ENCODE measurements at regions not wholly inside any gene's neighbourhood (a gene's known extent, or its start where the extent isn't known, plus 50 kb on each side); places are given as distances from the start of the nearest gene placed in this dataset.

- H3K79me2 ChIP-seq (ENCODE audit: control insufficient read depth, insufficient read depth, low read length) = no peaks in the 10 kb centered on the region
- POLR2A ChIA-PET = no interaction called here
- FAIRE-seq = no peak
- DNase-seq (ENCODE audit: low read depth, low spot score) = no peak
- RAD21 ChIA-PET (ENCODE audit: unreplicated experiment) = no interaction called here
- no TSS peak for BruUV-seq (replicated peaks)
- WGBS (ENCODE audit: insufficient coverage, insufficient replicate concordance, low lambda C conversion rate, missing lambda C conversion rate) = 61% methylated on average over 3 of the region's 3 CpGs
- no peaks in the 10 kb centered on the region for H3K4me1 ChIP-seq (ENCODE audit: control insufficient read depth, insufficient read depth, low read length)
- no peaks in the 10 kb centered on the region for H3K27me3 ChIP-seq (replicated peaks in 1 of 2; ENCODE audit: control insufficient read depth in 2 of 2, insufficient read depth in 2 of 2, low read length in 1 of 2)
- no peak overlapping the region for H2AFZ ChIP-seq (ENCODE audit: control insufficient read depth, low read depth, low read length)
- no peak overlapping the region for H3K27ac ChIP-seq (ENCODE audit: control insufficient read depth, insufficient read depth)
- H3K36me3 ChIP-seq (ENCODE audit: control insufficient read depth in 2 of 2, insufficient read depth in 2 of 2, low read length in 1 of 2) = no peaks in the 10 kb centered on the region
- no peak for TF ChIP-seq SIX5 (IDR thresholded peaks at IDR 0.05; ENCODE audit: low read depth, low read length, severe bottlenecking)
- no peak for TF ChIP-seq RAD51 (IDR thresholded peaks at IDR 0.05)
- TF ChIP-seq, protein P1, sequence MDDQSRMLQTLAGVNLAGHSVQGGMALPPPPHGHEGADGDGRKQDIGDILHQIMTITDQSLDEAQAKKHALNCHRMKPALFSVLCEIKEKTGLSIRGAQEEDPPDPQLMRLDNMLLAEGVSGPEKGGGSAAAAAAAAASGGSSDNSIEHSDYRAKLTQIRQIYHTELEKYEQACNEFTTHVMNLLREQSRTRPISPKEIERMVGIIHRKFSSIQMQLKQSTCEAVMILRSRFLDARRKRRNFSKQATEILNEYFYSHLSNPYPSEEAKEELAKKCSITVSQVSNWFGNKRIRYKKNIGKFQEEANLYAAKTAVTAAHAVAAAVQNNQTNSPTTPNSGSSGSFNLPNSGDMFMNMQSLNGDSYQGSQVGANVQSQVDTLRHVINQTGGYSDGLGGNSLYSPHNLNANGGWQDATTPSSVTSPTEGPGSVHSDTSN (IDR thresholded peaks at IDR 0.05; ENCODE audit: insufficient replicate concordance, low read depth, low read length) = no peak
- CTCF ChIA-PET = interaction anchor here (1.0 to 2.6 kb wide), 2 partner anchors 9 to 10 kb away, joined by 3 to 20 read pairs; no protein-coding TSS in a partner anchor
- no peak overlapping the region for H3K9ac ChIP-seq (ENCODE audit: control insufficient read depth, insufficient read depth, low read length)
- SMC1A ChIA-PET (ENCODE audit: uncharacterized antibody, unreplicated experiment) = interaction anchor here (1.5 kb wide), 1 partner anchor 10 kb away, joined by 3 read pairs; no protein-coding TSS in a partner anchor
- intact Hi-C loops (cut with micrococcal nuclease; ENCODE audit: unreplicated experiment) = no loop called here
- H3K4me2 ChIP-seq (ENCODE audit: control insufficient read depth, insufficient read depth) = no peak overlapping the region
- H4K20me1 ChIP-seq (ENCODE audit: control insufficient read depth, insufficient read depth) = no peaks in the 10 kb centered on the region
- ATAC-seq = no peak
- in situ Hi-C loops (cut with MboI) = no loop called here
- no peak overlapping the region for H3K4me3 ChIP-seq
- H3K9me3 ChIP-seq (replicated peaks; ENCODE audit: control insufficient read depth, insufficient read depth, low read length) = no peaks in the 10 kb centered on the region
These were observed 384.3 kb upstream of the RARB start for GRCh38 chr3:25043749-25044148.

DNA sequence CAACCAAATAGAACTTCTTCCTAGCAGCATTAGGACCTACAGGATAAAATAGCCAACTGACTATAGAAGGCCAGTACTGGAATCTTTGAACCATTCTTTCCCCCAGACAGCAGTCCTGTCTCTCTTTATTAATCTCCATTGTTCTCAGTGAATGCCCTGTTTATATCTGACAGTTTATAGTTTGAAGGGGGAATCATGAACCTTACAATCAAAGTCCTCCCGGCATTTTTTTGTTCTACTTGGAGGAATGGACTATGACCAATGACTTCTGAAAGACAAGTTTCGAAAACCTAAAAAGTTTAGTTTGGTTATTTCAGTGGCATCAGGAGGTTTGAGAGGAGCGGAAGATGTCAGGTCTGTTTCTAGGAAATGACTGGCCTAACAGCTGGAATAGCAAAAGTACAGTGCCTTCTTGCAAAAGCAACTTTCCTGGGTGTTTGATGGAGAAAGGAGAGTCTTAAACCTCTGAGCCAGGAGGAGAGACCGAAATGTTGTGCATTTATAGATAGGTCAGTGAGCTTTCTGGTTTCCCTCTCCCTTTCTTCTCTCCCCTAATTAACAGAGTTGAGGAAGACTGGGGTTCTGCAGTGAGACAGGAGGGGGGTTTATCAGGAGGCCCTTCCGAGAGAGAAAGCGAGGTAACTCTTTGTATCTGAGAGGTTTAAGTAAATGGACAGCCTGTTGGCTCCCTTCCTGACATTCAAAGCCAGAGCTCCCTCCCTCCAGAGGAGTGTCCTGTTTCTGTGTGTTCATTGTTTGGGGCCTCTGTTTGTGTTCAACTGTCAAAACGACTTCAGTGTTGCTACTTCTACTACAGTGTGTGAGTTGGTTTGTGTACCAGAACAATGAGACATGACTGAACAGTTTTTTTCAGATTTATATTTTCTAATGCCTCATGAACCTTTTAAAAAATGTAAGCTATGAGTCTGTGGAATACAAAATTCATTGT lies 383.0 kb upstream of the RARB start:
- POLR2A ChIA-PET = no interaction called here
- in situ Hi-C loops (cut with MboI) (no loop called here), intact Hi-C loops (cut with micrococcal nuclease; ENCODE audit: unreplicated experiment) (no loop called here)
- Histone ChIP-seq H3K4me2 (ENCODE audit: control insufficient read depth, insufficient read depth) (no peak overlapping the region), H3K9me3 (replicated peaks; ENCODE audit: control insufficient read depth, insufficient read depth, low read length) (no peaks in the 10 kb centered on the region), H3K4me3 (no peak overlapping the region), H3K79me2 (ENCODE audit: control insufficient read depth, insufficient read depth, low read length) (no peaks in the 10 kb centered on the region), H4K20me1 (ENCODE audit: control insufficient read depth, insufficient read depth) (no peaks in the 10 kb centered on the region), H2AFZ (ENCODE audit: control insufficient read depth, low read depth, low read length) (no peak overlapping the region), H3K4me1 (ENCODE audit: control insufficient read depth, insufficient read depth, low read length) (no peaks in the 10 kb centered on the region), H3K36me3 (ENCODE audit: control insufficient read depth in 2 of 2, insufficient read depth in 2 of 2, low read length in 1 of 2) (no peaks in the 10 kb centered on the region), H3K27me3 (replicated peaks in 1 of 2; ENCODE audit: control insufficient read depth in 2 of 2, insufficient read depth in 2 of 2, low read length in 1 of 2) (no peaks in the 10 kb centered on the region), H3K27ac (ENCODE audit: control insufficient read depth, insufficient read depth) (no peak overlapping the region), H3K9ac (ENCODE audit: control insufficient read depth, insufficient read depth, low read length) (no peak overlapping the region)
- no peak for ATAC-seq
- FAIRE-seq = no peak
- RAD21 ChIA-PET (ENCODE audit: unreplicated experiment) = no interaction called here
- no peak for DNase-seq (ENCODE audit: low read depth, low spot score)
- no TSS peak for BruUV-seq (replicated peaks)
- SMC1A ChIA-PET (ENCODE audit: uncharacterized antibody, unreplicated experiment) = no interaction called here
- WGBS (ENCODE audit: insufficient coverage, insufficient replicate concordance, low lambda C conversion rate, missing lambda C conversion rate) = 14% methylated on average over 7 of the region's 7 CpGs
- CTCF ChIA-PET = interaction anchor here (4.2 kb wide), 1 partner anchor 11 kb away, joined by 23 read pairs; no protein-coding TSS in a partner anchor
- TF ChIP-seq HSF1 (IDR thresholded peaks at IDR 0.05; ENCODE audit: low read depth, low read length) = no peak
- no peak for TF ChIP-seq CEBPB (IDR thresholded peaks at IDR 0.05; ENCODE audit: borderline replicate concordance in 1 of 2, low read depth in 2 of 2, low read length in 2 of 2)
- no peak for TF ChIP-seq SREBF1 (IDR thresholded peaks at IDR 0.05; ENCODE audit: low read length)
- TF ChIP-seq POU2F2 (IDR thresholded peaks at IDR 0.05; ENCODE audit: borderline replicate concordance, low read depth, low read length) = no peak
- no peak for TF ChIP-seq SP1 (IDR thresholded peaks at IDR 0.05; ENCODE audit: low read depth, low read length)
- no peak for TF ChIP-seq RELA (IDR thresholded peaks at IDR 0.05; ENCODE audit: borderline replicate concordance, partially characterized antibody)
- no peak for TF ChIP-seq BRCA1 (IDR thresholded peaks at IDR 0.05; ENCODE audit: low read depth, low read length)
- no peak for TF ChIP-seq EP300 (IDR thresholded peaks at IDR 0.05; ENCODE audit: borderline replicate concordance in 1 of 2, control insufficient read depth in 1 of 2, low read depth in 2 of 2, low read length in 2 of 2)
- TF ChIP-seq ETV6 (conservative IDR thresholded peaks at IDR 0.05 in 1 of 2, IDR thresholded peaks at IDR 0.05 in 1 of 2; ENCODE audit: borderline replicate concordance in 1 of 2, low read depth in 1 of 2) = no peak
- TF ChIP-seq SIX5 (IDR thresholded peaks at IDR 0.05; ENCODE audit: low read depth, low read length, severe bottlenecking) = no peak

Measured in GM12878 (cell line).